Iris pigment epithelial cell (primary cell): ENCODE measurements at regions not wholly inside any gene's neighbourhood (a gene's known extent, or its start where the extent isn't known, plus 50 kb on each side); places are given as distances from the start of the nearest gene placed in this dataset.
"Not testable (repeated sequence)": the region's sequence is repeated elsewhere in the genome, so short reads cannot be mapped to it uniquely, and the experiment has no call there.

ENCODE experiments used
- DNase-seq: peaks from one replicate; pipeline ENCODE4 v3.0.0-alpha.2; 2011; ENCODE audit warnings: low read depth

DNA sequence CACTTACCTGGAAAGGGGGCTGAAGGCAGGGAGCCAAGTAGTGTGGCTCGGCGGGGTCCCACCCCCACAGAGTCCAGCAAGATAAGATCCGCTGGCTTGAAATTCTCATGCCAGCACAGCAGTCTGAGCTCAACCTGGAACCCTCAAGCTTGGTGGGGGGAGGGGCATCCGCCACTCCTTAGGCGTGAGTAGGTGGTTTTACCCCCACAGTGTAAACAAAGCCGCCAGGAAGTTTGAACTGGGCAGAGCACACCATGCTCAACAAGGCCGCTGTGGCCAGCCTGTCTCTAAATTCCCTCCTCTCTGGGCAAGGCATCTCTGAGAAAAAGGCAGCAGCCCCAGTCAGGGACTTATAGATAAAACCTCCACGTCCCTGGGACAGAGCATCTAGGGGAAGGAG, 156.3 kb downstream of the KBTBD8 start:
- no peak for DNase-seq

- DNase-seq: no peak
These were observed 169.4 kb downstream of the KBTBD8 start for GRCh38 chr3:67167481-67167880.

DNA sequence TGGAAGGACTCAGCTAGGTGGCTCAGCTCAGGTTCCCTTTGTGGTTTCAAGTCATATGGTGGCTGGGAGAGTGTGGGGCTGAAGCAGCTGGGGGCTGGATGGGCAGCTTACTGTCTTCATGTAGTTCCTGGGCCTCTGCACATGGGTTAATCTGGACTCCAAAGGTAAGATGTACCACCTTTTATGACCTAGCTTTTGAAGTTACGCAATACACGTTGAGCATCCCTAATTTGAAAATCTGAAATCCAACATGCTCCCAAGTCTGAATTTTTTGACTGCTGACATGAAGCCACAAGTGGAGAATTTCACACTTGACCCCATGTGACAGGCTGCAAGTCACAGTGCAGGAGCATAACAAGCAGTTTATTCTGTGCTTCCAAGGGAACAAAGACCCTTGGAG, 173.7 kb downstream of the KBTBD8 start:
- DNase-seq: no peak

GRCh38 chr3:67173130-67173529, 175.0 kb downstream of the KBTBD8 start:
- DNase-seq: not testable (repeated sequence)

GRCh38 chr3:67176396-67176795, 178.3 kb downstream of the KBTBD8 start:
- peak; percentile 3 for DNase-seq

- DNase-seq: no peak
These were observed 194.4 kb downstream of the KBTBD8 start for GRCh38 chr3:67192466-67192865.

DNA sequence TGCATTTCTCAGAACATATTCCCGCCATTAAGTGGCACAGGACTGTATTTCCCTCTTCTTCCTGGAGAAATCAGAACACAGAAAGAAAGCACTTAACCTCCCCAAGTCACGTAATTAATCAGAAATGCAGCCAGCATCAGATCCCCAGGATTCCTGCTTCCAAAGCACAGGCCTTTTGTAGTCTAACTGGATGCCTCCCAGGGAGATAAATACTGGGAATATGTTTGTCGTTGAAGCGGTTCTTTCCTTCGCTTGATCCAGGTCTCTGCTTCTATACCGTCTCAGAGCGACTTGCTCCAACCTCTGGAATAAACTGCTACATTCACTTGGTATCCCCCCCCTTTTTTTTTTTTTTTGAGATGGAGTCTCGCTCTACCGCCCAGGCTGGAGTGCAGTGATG, 198.6 kb downstream of the KBTBD8 start:
- DNase-seq: no peak

DNA sequence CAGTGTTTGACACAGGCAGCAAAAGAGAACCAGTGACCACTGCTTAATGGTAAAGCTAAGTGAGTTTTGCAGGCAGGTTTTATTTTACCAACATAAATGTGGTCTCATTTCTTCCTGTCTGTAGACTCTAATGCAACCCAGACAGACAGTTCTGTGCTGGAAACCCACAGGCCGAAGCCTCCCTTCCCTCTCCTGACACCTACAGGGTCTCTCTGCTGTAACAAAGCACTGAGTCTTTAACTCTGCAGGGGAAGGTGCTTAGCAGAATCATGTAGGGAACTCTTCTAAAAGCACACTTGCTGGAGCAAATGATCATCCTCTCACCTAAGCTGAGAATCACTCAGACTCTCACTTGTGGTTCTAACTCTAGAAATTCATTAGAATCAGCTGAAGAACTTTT, 200.3 kb downstream of the KBTBD8 start:
- no peak for DNase-seq

DNA sequence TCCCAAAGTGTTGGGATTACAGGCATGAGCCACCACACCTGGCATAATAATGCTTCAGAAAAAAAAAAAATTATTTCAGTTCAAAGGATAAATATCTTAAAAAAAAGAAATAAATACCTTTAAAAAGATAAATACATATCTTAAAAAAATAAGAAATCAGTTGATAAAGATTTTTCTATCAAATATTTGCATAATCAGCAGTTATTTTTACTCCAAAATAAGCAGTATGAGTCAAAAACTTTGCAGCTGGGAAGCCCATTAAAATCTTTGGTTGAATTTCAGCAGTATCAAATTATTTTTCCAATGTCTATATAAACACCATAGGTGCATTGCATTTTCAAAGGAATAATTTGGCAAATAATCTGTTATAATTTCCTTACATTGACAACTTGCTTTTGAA, 202.5 kb downstream of the KBTBD8 start:
- DNase-seq: no peak

- DNase-seq: no peak
These were observed 202.9 kb downstream of the KBTBD8 start for GRCh38 chr3:67201026-67201425.

- DNase-seq: no peak
These were observed 203.9 kb downstream of the KBTBD8 start for GRCh38 chr3:67202053-67202452.

DNA sequence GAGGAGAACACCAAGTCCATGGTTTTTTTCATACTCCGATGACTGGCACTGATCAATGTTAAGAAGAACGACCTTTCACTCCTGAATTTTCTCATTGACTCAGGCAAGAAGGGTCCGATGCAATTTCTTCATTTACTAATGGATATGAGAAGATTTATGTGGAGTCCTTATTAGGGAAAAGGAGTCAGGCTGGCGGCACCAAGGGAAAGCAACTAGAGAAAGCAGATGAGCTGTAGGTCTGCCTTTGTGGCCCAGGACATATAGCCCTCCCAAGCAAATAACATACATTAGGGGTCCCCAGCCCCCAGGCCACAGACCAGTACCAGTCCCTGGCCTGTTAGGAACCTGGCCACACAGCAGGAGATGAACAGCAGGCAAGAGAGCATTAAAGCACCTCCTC, 206.8 kb downstream of the KBTBD8 start:
- no peak for DNase-seq

GRCh38 chr3:67215690-67216089, 217.6 kb downstream of the KBTBD8 start:
- no peak for DNase-seq

GRCh38 chr3:67227030-67227429, 228.9 kb downstream of the KBTBD8 start:
- no peak for DNase-seq

- DNase-seq: no peak
These were observed 230.0 kb downstream of the KBTBD8 start for GRCh38 chr3:67228136-67228535.

DNA sequence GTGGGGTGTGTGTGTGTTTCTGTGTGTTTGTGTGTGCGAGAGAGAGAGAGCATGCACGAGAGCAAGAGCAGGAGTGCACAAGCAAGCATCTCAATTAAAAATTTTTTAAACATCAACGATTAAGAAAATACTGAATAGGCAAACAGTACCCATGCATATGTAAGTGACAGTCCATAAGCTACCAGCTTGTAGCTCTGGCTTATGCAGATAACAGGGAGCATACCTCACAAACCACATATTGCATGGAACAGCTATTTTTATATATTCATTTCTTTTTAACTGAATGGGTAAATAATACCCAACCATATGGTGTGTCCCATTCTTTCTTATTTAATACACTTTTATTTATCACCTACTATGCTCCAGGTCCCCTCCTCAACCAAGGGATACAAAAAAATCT, 234.5 kb downstream of the KBTBD8 start:
- no peak for DNase-seq

DNA sequence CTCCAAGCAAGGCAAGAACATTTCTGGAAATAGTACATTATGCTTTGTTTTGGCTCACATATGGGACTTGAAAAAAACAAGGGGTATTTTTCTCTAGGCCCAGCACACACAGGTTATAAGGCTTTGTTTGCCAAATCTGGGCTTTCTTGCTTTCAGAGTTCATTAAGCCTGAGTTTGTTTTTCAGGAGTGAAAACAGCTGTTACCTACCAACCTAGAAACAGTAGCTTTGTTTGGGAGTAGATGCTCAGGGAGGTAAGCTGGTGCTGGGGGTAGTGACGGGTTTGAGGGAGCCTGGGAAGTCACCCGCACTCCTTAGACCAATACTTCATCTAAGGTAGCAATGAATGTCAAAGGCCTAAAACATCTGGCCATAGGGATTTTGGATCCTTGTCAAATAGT, 241.2 kb downstream of the KBTBD8 start:
- DNase-seq: no peak

DNA sequence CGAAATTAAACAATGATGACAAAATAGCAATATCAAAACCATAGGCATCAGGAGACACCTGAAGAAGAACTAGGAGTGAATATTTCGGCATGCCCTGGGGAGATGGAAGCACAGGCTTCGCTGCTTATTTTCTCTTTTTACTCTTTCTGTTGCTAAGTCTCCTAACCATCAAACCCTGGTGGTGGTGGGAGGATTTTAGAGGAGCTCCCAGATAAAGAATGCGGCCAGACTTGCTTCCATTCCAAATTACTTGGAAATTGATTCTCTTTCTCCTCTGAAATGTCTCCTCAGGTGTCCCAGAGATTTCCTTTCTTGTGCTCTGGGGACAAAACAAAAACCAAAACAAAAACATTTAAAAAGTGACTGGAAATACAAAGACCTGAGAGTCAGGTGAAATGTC, 243.0 kb downstream of the KBTBD8 start:
- no peak for DNase-seq

- no peak for DNase-seq
These were observed 246.0 kb downstream of the KBTBD8 start for GRCh38 chr3:67244130-67244529.

- DNase-seq: no peak
These were observed 247.4 kb downstream of the KBTBD8 start for GRCh38 chr3:67245545-67245944.

GRCh38 chr3:67248726-67249125, 250.6 kb downstream of the KBTBD8 start:
- DNase-seq: no peak

GRCh38 chr3:67252906-67253305, 254.8 kb downstream of the KBTBD8 start:
- not testable (repeated sequence) for DNase-seq

GRCh38 chr3:67278015-67278618, 280.0 kb downstream of the KBTBD8 start:
- no peak for DNase-seq

GRCh38 chr3:67286586-67286985, 288.5 kb downstream of the KBTBD8 start:
- DNase-seq: no peak
